Neural progenitor cell (in vitro differentiated cells): ENCODE measurements at regions not wholly inside any gene's neighbourhood (a gene's known extent, or its start where the extent isn't known, plus 50 kb on each side); places are given as distances from the start of the nearest gene placed in this dataset.

Source experiments
- DNase-seq: peaks from one replicate; pipeline ENCODE4 v3.0.0-alpha.2; 2016; ENCODE audit warnings: low spot score
- H2AFZ ChIP-seq: fragments of 200-600 bp; sonication (generic); replicated peaks from 2 replicates; pipeline ENCODE4 v1.6.1; 2016; ENCODE audit warnings: antibody characterized with exemption
- H3F3A ChIP-seq: fragments of 200-600 bp; sonication (generic); 2 replicates; pipeline ENCODE4 v1.6.1; 2016; ENCODE audit warnings: antibody characterized with exemption, low read depth
- H3K27ac ChIP-seq: fragments of 200-600 bp; sonication (generic); 2 replicates; pipeline ENCODE4 v1.5.1; 2016; ENCODE audit warnings: mild to moderate bottlenecking
- H3K27me3 ChIP-seq: fragments of 200-600 bp; sonication (generic); 2 replicates; pipeline ENCODE4 v1.6.1; 2016; ENCODE audit warnings: mild to moderate bottlenecking, moderate library complexity
- H3K36me3 ChIP-seq: fragments of 200-600 bp; sonication (generic); 2 replicates; pipeline ENCODE4 v1.5.1; 2016
- H3K4me1 ChIP-seq: fragments of 200-600 bp; sonication (generic); 2 replicates; pipeline ENCODE4 v1.6.1; 2016; ENCODE audit warnings: mixed run types
- H3K4me2 ChIP-seq: fragments of 200-600 bp; sonication (generic); 2 replicates; pipeline ENCODE4 v1.6.1; 2016
- H3K4me3 ChIP-seq: fragments of 200-600 bp; sonication (generic); 2 replicates; pipeline ENCODE4 v1.5.1; 2016
- H3K79me2 ChIP-seq: fragments of 200-600 bp; sonication (generic); 2 replicates; pipeline ENCODE4 v1.6.1; 2016; ENCODE audit warnings: low read depth
- H3K9ac ChIP-seq: fragments of 200-600 bp; sonication (generic); 2 replicates; pipeline ENCODE4 v1.6.1; 2016
- H3K9me3 ChIP-seq: fragments of 200-600 bp; sonication (generic); 2 replicates; pipeline ENCODE4 v1.5.1; 2016; ENCODE audit warnings: low read depth
- H4K20me1 ChIP-seq: fragments of 200-600 bp; sonication (generic); 2 replicates; pipeline ENCODE4 v1.6.1; 2016; ENCODE audit warnings: low read depth
- H3K27ac Mint-ChIP-seq: 3 replicates; pipeline ENCODE4 v1.8.0; 2021; ENCODE audit warnings: mixed read lengths
- H3K27me3 Mint-ChIP-seq: 2 replicates; pipeline ENCODE4 v1.8.0; 2022; ENCODE audit warnings: low read depth, mild to moderate bottlenecking, inconsistent platforms, moderate library complexity, mixed read lengths; ENCODE audit not compliant: insufficient read depth
- H3K36me3 Mint-ChIP-seq: 3 replicates; pipeline ENCODE4 v1.8.0; 2021; ENCODE audit warnings: mixed read lengths
- H3K4me1 Mint-ChIP-seq: 3 replicates; pipeline ENCODE4 v1.8.0; 2021; ENCODE audit warnings: mixed read lengths
- H3K4me3 Mint-ChIP-seq: 3 replicates; pipeline ENCODE4 v1.8.0; 2021; ENCODE audit warnings: mild to moderate bottlenecking, moderate library complexity, mixed read lengths
- H3K9me3 Mint-ChIP-seq: 3 replicates; pipeline ENCODE4 v1.8.0; 2020; ENCODE audit warnings: mixed read lengths
- CTCF ChIP-seq: fragments of 200-600 bp; sonication (generic); IDR thresholded peaks from 2 replicates; pipeline ENCODE4 v1.5.1; 2017; ENCODE audit warnings: antibody characterized with exemption, mild to moderate bottlenecking
- EZH2 ChIP-seq: fragments of 200-600 bp; sonication (generic); IDR thresholded peaks from 2 replicates; pipeline ENCODE4 v1.6.1; 2017; ENCODE audit warnings: antibody characterized with exemption, mild to moderate bottlenecking, moderate library complexity
- EZH2phosphoT487 ChIP-seq: fragments of 200-600 bp; sonication (generic); IDR thresholded peaks from 2 replicates; pipeline ENCODE4 v1.6.1; 2017; ENCODE audit warnings: antibody characterized with exemption

DNA sequence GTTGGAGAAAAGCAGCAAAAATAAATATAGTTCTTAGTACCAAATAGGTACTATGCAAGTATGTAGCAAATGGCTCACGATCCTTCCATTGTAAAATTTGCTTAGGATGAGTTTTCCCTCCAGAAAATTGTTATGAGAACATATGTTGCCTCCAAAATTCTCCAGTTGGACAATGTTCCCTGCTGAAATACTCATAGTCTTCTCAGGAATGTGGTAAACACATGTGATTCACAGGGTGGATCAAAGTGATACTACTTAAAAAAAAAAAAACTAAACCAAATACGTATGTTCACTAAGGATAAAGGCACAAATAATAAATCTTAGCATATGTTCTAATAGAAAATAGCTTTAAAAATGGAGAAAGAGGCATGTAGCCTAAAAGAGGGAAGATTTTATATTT, 84.3 kb upstream of the ZNF385D start:
- Histone ChIP-seq H2AFZ (no peak overlapping the region), H3K4me1 (no peaks in the 10 kb centered on the region), H3K27ac (no peak overlapping the region), H3K27me3 (no peaks in the 10 kb centered on the region), H3F3A (no peaks in the 10 kb centered on the region), H3K79me2 (no peaks in the 10 kb centered on the region), H4K20me1 (no peaks in the 10 kb centered on the region), H3K4me3 (no peak overlapping the region), H3K9me3 (no peaks in the 10 kb centered on the region), H3K9ac (no peak overlapping the region), H3K36me3 (no peaks in the 10 kb centered on the region), H3K4me2 (no peak overlapping the region)
- no peak for TF ChIP-seq CTCF
- TF ChIP-seq EZH2phosphoT487: no peak
- TF ChIP-seq EZH2: no peak
- no peak for DNase-seq
- Mint-ChIP-seq H3K9me3 (no peaks in the 10 kb centered on the region), H3K4me3 (no peak overlapping the region), H3K27ac (no peak overlapping the region), H3K36me3 (no peaks in the 10 kb centered on the region), H3K4me1 (no peaks in the 10 kb centered on the region), H3K27me3 (peaks cover 2% of the 10 kb centered on the region)

DNA sequence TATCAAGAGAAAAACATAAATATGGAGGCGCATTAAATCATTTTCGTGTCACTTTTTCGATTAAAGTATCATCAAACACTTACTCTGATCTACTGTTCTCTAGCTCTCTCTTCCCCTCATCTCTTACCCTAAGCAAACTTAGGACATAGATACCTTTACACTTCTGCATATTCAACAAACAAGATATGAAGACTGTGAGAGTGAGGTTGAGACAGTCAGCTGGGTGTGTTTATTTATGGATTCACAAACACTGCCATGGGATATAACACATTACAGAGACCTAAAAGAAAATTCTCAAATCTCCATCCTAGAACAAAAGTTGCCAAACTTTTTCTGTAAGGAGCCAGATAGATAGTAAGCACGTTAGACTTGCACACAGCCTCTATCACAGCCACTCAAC, 85.2 kb upstream of the ZNF385D start:
- Mint-ChIP-seq H3K9me3 (no peaks in the 10 kb centered on the region), H3K4me3 (no peak overlapping the region), H3K4me1 (no peaks in the 10 kb centered on the region), H3K27me3 (peaks cover 2% of the 10 kb centered on the region), H3K36me3 (no peaks in the 10 kb centered on the region), H3K27ac (no peak overlapping the region)
- H3K36me3 ChIP-seq: no peaks in the 10 kb centered on the region
- H3F3A ChIP-seq: no peaks in the 10 kb centered on the region
- no peak overlapping the region for H3K27ac ChIP-seq
- no peaks in the 10 kb centered on the region for H3K4me1 ChIP-seq
- H4K20me1 ChIP-seq: no peaks in the 10 kb centered on the region
- no peak overlapping the region for H3K9ac ChIP-seq
- no peak overlapping the region for H3K4me2 ChIP-seq
- TF ChIP-seq CTCF (no peak), EZH2 (no peak), EZH2phosphoT487 (no peak)
- no peaks in the 10 kb centered on the region for H3K79me2 ChIP-seq
- H2AFZ ChIP-seq: no peak overlapping the region
- H3K9me3 ChIP-seq: no peaks in the 10 kb centered on the region
- H3K27me3 ChIP-seq: no peaks in the 10 kb centered on the region
- no peak for DNase-seq
- H3K4me3 ChIP-seq: no peak overlapping the region

GRCh38 chr3:21839176-21839575, 88.2 kb upstream of the ZNF385D start:
- peaks cover 9% of the 10 kb centered on the region for H3K4me1 Mint-ChIP-seq
- no peaks in the 10 kb centered on the region for H3K36me3 Mint-ChIP-seq
- H4K20me1 ChIP-seq: no peaks in the 10 kb centered on the region
- no peaks in the 10 kb centered on the region for H3F3A ChIP-seq
- no peak overlapping the region for H2AFZ ChIP-seq
- no peaks in the 10 kb centered on the region for H3K79me2 ChIP-seq
- H3K27ac Mint-ChIP-seq: no peak overlapping the region
- no peak for DNase-seq
- no peak overlapping the region for H3K4me2 ChIP-seq
- no peak overlapping the region for H3K9ac ChIP-seq
- no peaks in the 10 kb centered on the region for H3K9me3 ChIP-seq
- no peaks in the 10 kb centered on the region for H3K27me3 ChIP-seq
- no peak overlapping the region for H3K4me3 ChIP-seq
- H3K27ac ChIP-seq: no peak overlapping the region
- no peak for TF ChIP-seq CTCF
- no peak for TF ChIP-seq EZH2
- no peak for TF ChIP-seq EZH2phosphoT487
- no peak overlapping the region for H3K4me3 Mint-ChIP-seq
- no peaks in the 10 kb centered on the region for H3K4me1 ChIP-seq
- peaks cover 2% of the 10 kb centered on the region for H3K27me3 Mint-ChIP-seq
- H3K36me3 ChIP-seq: no peaks in the 10 kb centered on the region
- no peaks in the 10 kb centered on the region for H3K9me3 Mint-ChIP-seq

DNA sequence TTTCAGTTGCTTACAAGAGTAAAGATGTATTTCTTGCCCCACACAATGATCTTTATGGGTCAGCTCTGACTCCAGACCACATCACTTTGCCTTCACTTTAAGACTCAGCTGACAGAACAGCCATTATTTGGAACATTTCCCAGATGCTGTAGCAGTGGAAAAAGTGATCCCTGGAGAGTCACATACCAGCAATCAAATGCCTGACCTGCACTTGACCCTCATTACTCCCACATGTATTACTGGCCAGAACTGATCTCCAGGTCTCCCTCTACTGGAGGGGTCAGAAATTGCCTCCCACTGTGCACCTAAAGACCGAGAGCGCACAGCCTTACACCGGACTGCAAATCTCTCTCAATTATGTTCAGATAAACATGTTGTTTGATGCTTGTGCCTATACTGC, 88.6 kb upstream of the ZNF385D start:
- Histone ChIP-seq H3K27me3 (no peaks in the 10 kb centered on the region), H3F3A (no peaks in the 10 kb centered on the region), H3K9ac (no peak overlapping the region), H3K4me3 (no peak overlapping the region), H3K36me3 (no peaks in the 10 kb centered on the region), H3K79me2 (no peaks in the 10 kb centered on the region), H3K27ac (no peak overlapping the region), H3K9me3 (no peaks in the 10 kb centered on the region), H3K4me2 (no peak overlapping the region), H4K20me1 (no peaks in the 10 kb centered on the region), H2AFZ (no peak overlapping the region), H3K4me1 (no peaks in the 10 kb centered on the region)
- Mint-ChIP-seq H3K36me3 (no peaks in the 10 kb centered on the region), H3K27ac (no peak overlapping the region), H3K4me1 (peaks cover 9% of the 10 kb centered on the region), H3K27me3 (peaks cover 2% of the 10 kb centered on the region), H3K4me3 (no peak overlapping the region), H3K9me3 (no peaks in the 10 kb centered on the region)
- TF ChIP-seq EZH2 (no peak), EZH2phosphoT487 (no peak), CTCF (peak; percentile 33)
- no peak for DNase-seq
